Right atrium auricular region (tissue), 2 donors: ENCODE measurements at regions not wholly inside any gene's neighbourhood (a gene's known extent, or its start where the extent isn't known, plus 50 kb on each side); places are given as distances from the start of the nearest gene placed in this dataset.

Experiments
- DNase-seq: peaks from one replicate; pipeline ENCODE4 v3.0.0-alpha.2; 2019; ENCODE audit warnings: low spot score
- H3K27ac ChIP-seq, 2 donors: fragments of 200-600 bp; sonication (generic); 1 replicate in 1 of 2; 2 replicates in 1 of 2; pipeline ENCODE4 v1.5.1; 2016 to 2019
- H3K27me3 ChIP-seq, 2 donors: fragments of 200-600 bp; sonication (generic); one replicate each; pipeline versions ENCODE4 v1.5.1 to v1.6.0; 2017 to 2019
- H3K36me3 ChIP-seq: fragments of 200-600 bp; sonication (generic); one replicate; pipeline ENCODE4 v1.5.1; 2016
- H3K4me1 ChIP-seq, 2 donors: fragments of 200-600 bp; sonication (generic); one replicate each; pipeline versions ENCODE4 v1.5.1 to v1.6.0; 2017 to 2019
- H3K4me3 ChIP-seq, 2 donors: fragments of 200-600 bp; sonication (generic); 1 replicate in 1 of 2; 2 replicates in 1 of 2; pipeline ENCODE4 v1.5.1; 2017 to 2019; ENCODE audit warnings: mild to moderate bottlenecking in 1 of 2, moderate library complexity in 1 of 2
- H3K9me3 ChIP-seq, 2 donors: fragments of 200-600 bp; sonication (generic); one replicate each; pipeline ENCODE4 v1.5.1; 2019
- CTCF ChIP-seq, 2 donors: fragments of 200-600 bp; sonication (generic); IDR thresholded peaks; one replicate each; pipeline ENCODE4 v1.5.1; 2019; ENCODE audit warnings: antibody characterized with exemption in 2 of 2

DNA sequence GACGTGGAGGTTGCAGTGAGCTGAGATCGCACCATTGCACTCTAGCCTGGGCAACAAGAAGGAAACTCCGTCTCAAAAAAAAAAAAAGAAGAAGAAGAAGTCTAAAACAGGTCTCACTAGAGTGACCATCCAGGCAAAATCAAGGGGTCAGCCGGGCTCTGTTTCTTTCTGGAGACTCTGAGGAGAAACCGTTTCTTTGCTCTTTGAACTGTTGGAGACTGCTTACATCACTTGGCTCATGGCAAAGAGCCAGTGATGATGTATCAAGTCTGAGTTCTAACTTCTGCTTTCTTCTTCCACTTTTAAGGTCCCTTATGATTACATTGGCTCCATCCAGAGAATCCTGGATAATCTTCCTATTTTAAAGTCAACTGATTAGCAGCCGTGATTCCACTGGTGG lies 306.8 kb downstream of the WDR11 start:
- H3K4me3 ChIP-seq: no peak overlapping the region
- H3K9me3 ChIP-seq: peaks cover 0 to 5% of the 10 kb centered on the region in 2 donors
- TF ChIP-seq CTCF (IDR thresholded peaks at IDR 0.05): no peak
- H3K4me1 ChIP-seq: no peaks in the 10 kb centered on the region
- no peaks in the 10 kb centered on the region for H3K27me3 ChIP-seq
- DNase-seq: no peak
- no peak overlapping the region for H3K27ac ChIP-seq
- no peaks in the 10 kb centered on the region for H3K36me3 ChIP-seq

DNA sequence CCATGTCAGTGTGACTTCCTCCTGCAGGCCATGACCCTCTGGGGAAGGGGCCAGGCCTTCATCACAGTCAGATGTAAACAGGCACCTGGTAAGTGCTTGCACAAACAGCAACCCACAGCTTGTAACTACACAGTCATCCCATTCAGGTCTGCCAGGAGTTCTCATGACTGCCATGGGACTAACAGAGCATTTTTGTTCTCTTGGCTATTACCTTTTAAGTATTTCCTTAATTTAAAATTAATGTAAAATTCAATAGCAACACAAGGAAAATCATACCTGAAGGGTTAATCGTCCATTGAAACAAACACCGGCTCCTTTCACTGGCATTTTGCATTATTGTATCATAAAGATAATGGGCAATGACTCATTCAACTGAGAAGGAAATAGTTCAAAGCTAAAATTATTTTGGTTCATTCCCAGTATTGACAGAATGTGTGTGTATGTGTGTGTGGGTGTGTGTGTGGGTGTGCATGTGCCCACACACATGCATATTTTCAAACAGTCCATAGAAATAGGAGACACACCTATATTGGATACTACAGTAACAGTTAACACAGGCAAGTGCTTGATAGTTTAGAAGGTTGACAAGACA lies 307.9 kb downstream of the WDR11 start:
- Histone ChIP-seq H3K27me3 (no peaks in the 10 kb centered on the region), H3K36me3 (no peaks in the 10 kb centered on the region), H3K4me1 (no peaks in the 10 kb centered on the region), H3K4me3 (no peak overlapping the region), H3K9me3 (peaks cover 0 to 5% of the 10 kb centered on the region in 2 donors), H3K27ac (no peak overlapping the region)
- no peak for DNase-seq
- TF ChIP-seq CTCF (IDR thresholded peaks at IDR 0.05): no peak

DNA sequence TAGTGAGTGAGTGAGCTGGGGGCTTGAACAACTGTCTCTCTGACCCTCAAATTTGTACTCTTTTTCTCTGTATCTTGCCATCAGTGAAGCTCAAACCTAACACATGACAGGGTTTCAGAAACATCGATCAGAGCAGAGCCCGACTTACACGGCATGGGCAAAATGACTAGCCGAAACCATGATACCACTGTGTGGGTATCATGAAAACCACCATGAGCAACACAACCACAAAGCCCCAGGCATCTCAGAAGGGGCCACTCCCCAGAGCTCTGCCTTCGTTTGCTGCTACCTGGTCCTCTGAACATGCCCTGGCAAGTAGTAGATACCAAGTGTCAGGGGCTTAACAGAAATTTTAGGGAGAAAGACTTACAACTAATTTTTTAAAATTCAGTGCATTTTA lies 308.5 kb downstream of the WDR11 start:
- Histone ChIP-seq H3K9me3 (peaks cover 0 to 5% of the 10 kb centered on the region in 2 donors), H3K27ac (no peak overlapping the region), H3K36me3 (no peaks in the 10 kb centered on the region), H3K4me3 (no peak overlapping the region), H3K4me1 (no peaks in the 10 kb centered on the region), H3K27me3 (no peaks in the 10 kb centered on the region)
- DNase-seq: no peak
- no peak for TF ChIP-seq CTCF (IDR thresholded peaks at IDR 0.05)

- TF ChIP-seq CTCF (IDR thresholded peaks at IDR 0.05): no peak
- no peak overlapping the region for H3K4me3 ChIP-seq
- no peaks in the 10 kb centered on the region for H3K27me3 ChIP-seq
- H3K9me3 ChIP-seq: no peaks in the 10 kb centered on the region
- no peak for DNase-seq
- H3K36me3 ChIP-seq: no peaks in the 10 kb centered on the region
- no peak overlapping the region for H3K27ac ChIP-seq
- H3K4me1 ChIP-seq: no peaks in the 10 kb centered on the region
Measured at GRCh38 chr10:121165276-121165675, 314.1 kb downstream of the WDR11 start.

DNA sequence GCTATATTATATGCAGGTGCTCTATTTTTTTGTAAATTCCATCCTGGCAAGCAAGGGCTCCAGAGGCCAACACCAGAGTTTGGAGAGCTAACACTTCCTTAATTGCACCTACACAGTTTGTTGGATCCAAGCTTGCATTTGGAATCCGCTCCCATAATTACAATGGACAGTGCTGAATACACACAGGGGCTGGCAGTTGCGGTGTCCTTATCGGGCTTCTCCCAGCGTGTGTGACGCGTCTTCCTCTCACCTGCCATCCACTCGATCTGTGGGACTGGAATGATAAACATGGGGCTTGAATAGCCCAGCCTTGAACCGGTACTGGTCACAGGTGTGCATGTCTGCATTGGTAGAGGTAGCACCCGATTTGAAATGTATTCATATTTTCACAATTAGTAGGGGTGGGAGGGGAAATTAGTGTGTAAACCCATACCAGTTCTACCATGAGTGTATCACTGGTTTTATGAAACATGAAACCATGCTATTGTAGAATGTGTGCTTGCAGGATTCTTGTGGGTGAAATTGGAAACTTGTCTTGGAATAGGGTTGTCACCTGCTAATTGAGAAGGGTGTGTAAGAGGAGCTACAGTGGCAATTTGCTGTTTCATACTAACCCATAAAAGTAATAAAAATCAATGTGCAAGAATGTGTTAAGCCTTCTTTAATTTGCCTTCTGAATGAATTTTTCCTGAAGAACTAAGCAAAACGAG lies 316.5 kb downstream of the WDR11 start:
- H3K27ac ChIP-seq: no peak overlapping the region
- H3K36me3 ChIP-seq: no peaks in the 10 kb centered on the region
- H3K4me3 ChIP-seq: no peak overlapping the region
- no peaks in the 10 kb centered on the region for H3K4me1 ChIP-seq
- H3K27me3 ChIP-seq: no peaks in the 10 kb centered on the region
- no peak for TF ChIP-seq CTCF (IDR thresholded peaks at IDR 0.05)
- no peaks in the 10 kb centered on the region for H3K9me3 ChIP-seq
- DNase-seq: no peak
